ENCODE measurements at regions not wholly inside any gene's neighbourhood (a gene's known extent, or its start where the extent isn't known, plus 50 kb on each side); places are given as distances from the start of the nearest gene placed in this dataset.

GRCh38 chr13:66068683-66069082, 1161.5 kb downstream of the PCDH9 start:
- DNase-seq: no peak

DNA sequence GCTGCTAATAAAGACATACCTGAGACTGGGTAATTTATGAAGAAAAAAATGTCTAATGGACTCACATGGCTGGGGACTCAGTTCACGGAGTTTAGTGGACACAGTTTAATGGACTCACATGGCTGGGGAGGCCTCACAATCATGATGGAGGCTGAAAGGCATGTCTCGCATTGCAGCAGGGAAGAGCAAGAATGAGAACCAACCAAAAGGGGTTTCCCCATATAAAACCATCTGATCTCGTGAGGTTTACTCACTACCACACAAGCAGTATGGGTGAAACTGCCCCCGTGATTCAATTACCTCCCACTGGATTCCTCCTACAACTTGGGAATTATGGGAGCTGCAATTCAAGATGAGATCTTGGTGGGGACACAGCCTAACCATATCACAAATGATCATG, 1181.2 kb downstream of the PCDH9 start:
- DNase-seq: no peak

DNA sequence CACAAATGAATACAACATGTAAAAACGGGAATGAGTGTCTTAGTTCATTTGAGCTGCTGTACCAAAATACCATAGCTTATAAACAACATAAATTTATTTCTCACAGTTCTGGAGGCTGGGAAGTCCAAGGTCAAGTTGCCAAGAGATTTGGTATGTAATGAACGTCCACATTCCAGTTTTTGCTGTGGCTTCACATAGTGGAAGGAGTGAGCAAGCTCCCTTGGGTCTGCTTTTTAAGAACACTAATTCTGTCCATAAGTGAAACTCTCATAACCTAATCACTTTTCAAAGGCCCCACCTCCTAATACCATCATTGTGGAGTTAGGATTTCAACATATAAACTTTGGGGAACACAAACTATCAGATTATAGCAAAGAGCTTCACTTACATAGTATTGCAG, 1189.6 kb downstream of the PCDH9 start:
- DNase-seq: no peak

- no peak for DNase-seq
Observed at GRCh38 chr13:66037096-66037495, 1193.0 kb downstream of the PCDH9 start.

DNA sequence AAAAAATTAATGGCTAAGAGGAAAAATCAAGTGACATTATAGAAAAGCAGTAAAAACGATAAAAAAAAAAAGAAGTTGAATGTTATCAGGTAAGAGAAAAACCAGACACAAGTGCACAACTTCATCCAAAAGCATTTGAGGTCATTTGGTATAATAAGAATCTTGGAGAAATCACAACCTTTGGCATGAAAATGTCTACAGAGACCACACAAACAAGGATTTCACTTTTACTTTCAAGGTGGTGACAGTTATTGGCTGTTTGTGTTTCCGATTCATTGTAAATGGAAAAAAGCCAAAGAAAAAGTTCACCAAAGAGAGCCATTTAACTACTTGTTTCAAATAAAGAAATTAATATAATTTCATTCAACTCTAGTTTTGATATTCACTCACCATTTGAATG, 1193.5 kb downstream of the PCDH9 start:
- DNase-seq: no peak

- no peak for DNase-seq
Observed at GRCh38 chr13:66036024-66036614, 1194.0 kb downstream of the PCDH9 start.

DNA sequence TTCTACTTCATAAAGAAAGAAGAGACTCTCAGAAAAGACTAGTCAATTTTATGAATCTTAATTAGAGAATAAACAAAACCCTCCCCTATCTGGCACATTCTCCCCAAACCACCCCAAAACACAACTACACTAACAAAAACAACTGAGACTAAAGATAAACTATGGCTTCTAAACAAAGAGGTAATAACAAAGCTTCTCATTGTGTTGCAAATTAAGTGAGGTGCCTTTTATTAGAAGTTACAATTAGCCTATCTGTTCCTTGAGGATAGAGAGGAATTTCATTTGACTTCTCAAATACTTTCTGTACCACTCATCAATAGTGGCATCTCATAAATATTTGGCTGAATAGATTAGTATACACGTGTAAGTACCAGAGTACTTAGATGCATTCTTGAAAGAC, 1196.2 kb downstream of the PCDH9 start:
- DNase-seq: no peak

GRCh38 chr13:66021846-66022245, 1208.3 kb downstream of the PCDH9 start:
- no peak for DNase-seq

DNA sequence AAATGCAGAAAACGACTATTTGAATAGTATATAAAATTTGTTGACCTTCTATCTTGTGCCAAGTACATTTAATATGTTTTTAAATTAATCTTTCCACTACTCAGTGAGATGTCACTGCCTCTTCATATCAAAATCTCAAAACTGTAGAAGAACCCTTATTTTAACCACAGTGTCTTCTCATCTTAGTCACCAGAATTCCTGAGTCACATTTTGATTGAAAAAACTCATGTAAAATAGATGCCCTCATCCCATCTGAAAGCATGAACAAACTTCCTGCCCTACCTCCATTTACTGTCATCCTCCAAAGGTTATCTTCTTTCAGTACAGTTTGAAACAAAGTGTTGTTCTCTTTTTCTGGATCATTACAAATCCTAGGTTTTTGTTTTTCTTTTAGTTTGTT, 1215.4 kb downstream of the PCDH9 start:
- DNase-seq: no peak

DNA sequence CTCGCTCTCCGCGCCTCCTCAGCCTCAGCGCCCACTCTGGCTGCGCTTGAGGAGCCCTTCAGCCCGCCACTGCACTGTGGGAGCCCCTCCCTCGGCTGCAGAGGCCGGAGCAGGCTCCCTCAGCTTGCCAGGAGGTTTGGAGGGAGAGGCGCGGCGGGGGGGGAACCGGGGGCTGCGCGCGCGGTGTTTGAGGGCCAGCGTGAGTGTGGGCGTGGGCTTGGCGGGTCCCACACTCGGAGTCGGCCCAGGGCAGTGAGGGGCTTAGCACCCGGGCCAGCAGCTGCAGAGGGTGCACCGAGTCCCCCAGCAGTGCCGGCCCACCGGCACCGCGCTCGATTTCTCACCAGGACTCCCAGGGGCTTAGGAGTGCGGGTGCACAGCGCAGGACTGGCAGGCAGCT, 1220.9 kb downstream of the PCDH9 start:
- DNase-seq: no peak

DNA sequence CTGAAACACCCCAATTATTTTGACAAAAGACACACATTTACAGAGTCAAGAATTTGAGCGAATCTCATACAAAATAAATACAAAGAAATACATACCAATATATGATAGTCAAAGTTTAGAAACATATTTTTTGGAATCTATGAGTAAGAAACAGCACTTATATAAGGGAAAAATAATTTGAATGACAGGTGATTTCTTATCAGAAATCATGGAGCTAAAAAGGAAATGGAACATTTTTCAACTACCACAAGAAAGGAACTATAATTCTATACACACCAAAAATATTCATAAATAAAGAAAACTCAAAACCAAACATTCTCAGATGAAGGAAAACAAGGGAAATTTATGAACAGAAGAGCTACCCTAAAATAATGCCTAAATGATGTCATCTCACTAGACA, 1226.6 kb downstream of the PCDH9 start:
- no peak for DNase-seq

DNA sequence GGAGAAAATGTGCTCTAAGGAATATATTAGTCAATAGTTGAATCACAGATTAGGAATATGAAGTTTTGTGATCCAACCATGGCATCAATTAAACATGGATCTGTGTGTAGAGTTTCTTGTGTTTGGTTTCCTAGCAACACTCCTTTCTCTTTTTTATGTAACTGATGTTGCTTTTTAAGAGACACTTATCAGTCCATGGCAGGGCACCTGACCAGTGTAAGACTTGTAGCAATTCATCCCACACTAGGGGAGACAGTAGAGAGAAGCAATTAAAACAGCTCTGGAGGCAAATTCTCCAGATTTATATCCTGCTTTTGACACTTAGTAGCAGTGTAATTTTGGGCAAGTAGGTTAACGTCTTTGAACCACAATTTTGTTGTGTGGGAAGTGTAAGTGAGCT, 1229.0 kb downstream of the PCDH9 start:
- no peak for DNase-seq

GRCh38 chr13:65999411-65999810, 1230.7 kb downstream of the PCDH9 start:
- DNase-seq: no peak

DNA sequence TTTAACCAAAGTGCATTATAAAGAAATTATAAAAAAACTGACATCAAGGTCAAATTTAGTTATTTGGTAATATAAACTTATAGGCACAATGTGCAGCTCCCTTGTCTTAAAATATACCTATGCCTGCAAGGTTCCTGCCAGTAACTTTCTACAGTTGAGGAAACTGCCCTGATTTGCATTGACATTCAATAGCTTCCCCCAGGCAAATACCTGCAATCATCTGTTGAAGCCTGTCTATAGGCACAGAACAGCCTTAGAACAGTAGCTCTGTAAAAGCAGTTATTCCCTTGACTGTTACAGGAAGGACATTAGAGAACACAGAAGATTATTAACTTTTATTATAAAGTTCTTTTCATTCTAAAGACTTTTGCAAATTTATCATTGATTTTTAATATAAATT, 1239.5 kb downstream of the PCDH9 start:
- DNase-seq: no peak

- DNase-seq: no peak
Observed at GRCh38 chr13:65985612-65986011, 1244.5 kb downstream of the PCDH9 start.

DNA sequence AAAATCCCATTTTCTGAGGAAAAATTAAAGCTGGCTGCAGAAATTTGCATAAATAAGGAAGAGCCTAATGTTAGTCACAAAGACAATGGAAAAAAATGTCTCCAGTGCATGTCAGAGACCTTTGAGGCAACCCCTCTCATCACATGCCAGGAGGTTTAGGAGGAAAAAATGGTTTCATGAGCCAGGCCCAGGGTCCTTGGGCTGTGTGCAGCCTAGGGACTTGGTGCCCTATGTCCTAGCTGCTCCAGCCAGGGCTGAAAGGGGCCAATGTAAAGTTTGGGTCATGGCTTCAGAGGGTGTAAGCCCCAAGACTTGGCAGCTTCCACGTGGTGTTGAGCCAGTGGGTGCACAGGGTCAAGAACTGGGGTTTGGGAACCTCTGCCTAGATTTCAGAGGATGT, 1252.6 kb downstream of the PCDH9 start:
- DNase-seq: no peak

- DNase-seq: no peak
Observed at GRCh38 chr13:65971541-65971940, 1258.6 kb downstream of the PCDH9 start.

GRCh38 chr13:65966991-65967451, 1263.1 kb downstream of the PCDH9 start:
- DNase-seq: no peak

GRCh38 chr13:65965501-65965900, 1264.6 kb downstream of the PCDH9 start:
- DNase-seq: no peak

- DNase-seq: no peak
Observed at GRCh38 chr13:65964672-65965071, 1265.5 kb downstream of the PCDH9 start.

DNA sequence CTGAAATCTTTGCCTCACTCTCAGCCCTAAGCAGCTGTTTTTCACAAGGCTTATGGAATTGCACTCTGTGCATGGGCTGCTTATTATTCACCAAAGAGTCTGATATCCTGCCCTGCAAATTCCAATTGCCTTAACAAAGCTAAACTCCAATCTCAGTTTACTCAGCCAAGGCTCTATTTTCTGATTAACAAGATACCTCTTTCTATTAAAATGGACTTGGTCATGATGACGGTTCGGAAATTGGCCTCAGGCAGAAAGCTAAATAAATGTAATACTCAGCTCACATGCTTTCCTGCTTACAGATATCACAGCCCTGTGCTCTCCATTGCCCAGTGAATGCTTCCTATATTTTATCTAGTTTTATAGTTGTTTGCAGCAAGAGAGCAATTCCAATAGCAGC, 1270.8 kb downstream of the PCDH9 start:
- no peak for DNase-seq

- DNase-seq: no peak
Observed at GRCh38 chr13:65946387-65946786, 1283.7 kb downstream of the PCDH9 start.

GRCh38 chr13:65943708-65944107, 1286.4 kb downstream of the PCDH9 start:
- no peak for DNase-seq

DNA sequence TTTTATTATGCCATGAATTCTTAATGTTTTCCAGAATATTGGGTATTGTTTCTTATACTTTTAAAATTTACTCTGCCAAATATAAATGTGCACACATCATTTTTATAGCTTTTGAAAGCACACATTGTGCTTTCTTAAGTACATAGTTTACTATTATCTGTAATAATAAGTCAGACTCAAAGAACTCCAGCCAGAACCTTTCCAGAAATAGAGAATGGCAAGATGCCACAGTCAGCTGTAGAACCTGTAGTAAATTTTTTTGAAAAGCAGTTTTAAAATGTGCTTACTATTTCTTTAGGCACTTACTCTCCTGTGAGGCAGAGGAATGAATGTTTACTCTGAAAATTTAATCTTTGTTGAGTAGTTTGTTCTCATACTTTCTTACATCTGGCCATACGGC, 1287.1 kb downstream of the PCDH9 start:
- DNase-seq: no peak

GRCh38 chr13:65940720-65941119, 1289.4 kb downstream of the PCDH9 start:
- DNase-seq: no peak

DNA sequence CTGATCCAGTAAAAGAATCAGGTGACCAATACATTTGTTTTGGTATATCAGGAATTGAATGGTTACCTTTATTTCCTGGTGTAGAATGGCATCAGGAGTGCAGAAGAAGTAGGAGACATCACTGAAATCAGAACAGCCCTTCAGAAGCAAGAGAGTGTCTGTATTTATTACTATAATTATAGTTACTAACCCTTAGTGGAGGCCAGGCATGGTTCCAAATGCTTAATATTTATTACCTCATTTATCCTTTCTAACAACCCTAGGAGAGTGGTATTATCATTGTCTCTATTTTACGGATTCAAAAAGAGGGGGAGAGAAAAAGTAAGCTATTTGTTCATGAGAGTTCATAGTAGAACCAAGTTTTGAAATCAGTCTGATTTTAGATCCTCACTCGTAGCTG, 1292.9 kb downstream of the PCDH9 start:
- no peak for DNase-seq
